HCT116 (cell line): ENCODE measurements at regions not wholly inside any gene's neighbourhood (a gene's known extent, or its start where the extent isn't known, plus 50 kb on each side); places are given as distances from the start of the nearest gene placed in this dataset.

Experiments
- ATF3 ChIP-seq: IDR thresholded peaks from 2 replicates; pipeline ENCODE4 v1.6.1; 2012
- CEBPB ChIP-seq: IDR thresholded peaks from 2 replicates; pipeline ENCODE4 v1.6.1; 2012; ENCODE audit warnings: low read depth
- CTCF ChIP-seq, 3 experiments: fragments of 200-600 bp in 1 of 3; sonication (generic) in 1 of 3; IDR thresholded peaks in 2 of 3; conservative IDR thresholded peaks in 1 of 3; 2 replicates each; pipeline ENCODE4 v1.5.1; 2012 to 2017; ENCODE audit warnings: low read depth in 2 of 3, low read length in 2 of 3, antibody characterized with exemption in 1 of 3, borderline replicate concordance in 1 of 3, control low read depth in 1 of 3, mild to moderate bottlenecking in 1 of 3, mixed read lengths in 1 of 3, mixed run types in 1 of 3, moderate library complexity in 1 of 3; ENCODE audit not compliant: insufficient read depth in 1 of 3
- ELF1 ChIP-seq: IDR thresholded peaks from 2 replicates; pipeline ENCODE4 v1.6.1; 2012; ENCODE audit warnings: low read depth, borderline replicate concordance
- EZH2 ChIP-seq: fragments of 200-600 bp; sonication (generic); IDR thresholded peaks from 2 replicates; pipeline ENCODE4 v1.6.1; 2017; ENCODE audit warnings: antibody characterized with exemption, mixed run types
- EZH2phosphoT487 ChIP-seq: fragments of 200-600 bp; IDR thresholded peaks from 2 replicates; pipeline ENCODE4 v1.6.1; 2018; ENCODE audit warnings: antibody characterized with exemption, borderline replicate concordance
- FOSL1 ChIP-seq: IDR thresholded peaks from 2 replicates; pipeline ENCODE4 v1.6.1; 2012; ENCODE audit warnings: low read depth
- MAX ChIP-seq: IDR thresholded peaks from 2 replicates; pipeline ENCODE4 v1.6.1; 2012
- POLR2A ChIP-seq: IDR thresholded peaks from 2 replicates; pipeline ENCODE4 v1.7.0; 2011; ENCODE audit warnings: borderline replicate concordance; ENCODE audit not compliant: insufficient read depth, insufficient read length; ENCODE audit errors: extremely low read depth
- POLR2AphosphoS5 ChIP-seq: IDR thresholded peaks from 2 replicates; pipeline ENCODE4 v1.6.1; 2011; ENCODE audit warnings: mild to moderate bottlenecking, low read depth, low read length, moderate library complexity
- SIN3A ChIP-seq: IDR thresholded peaks from 2 replicates; pipeline ENCODE4 v1.6.1; 2012; ENCODE audit warnings: low read depth
- YY1 ChIP-seq: IDR thresholded peaks from 2 replicates; pipeline ENCODE4 v1.6.1; 2011; ENCODE audit warnings: low read length, low read depth, moderate library complexity, mild to moderate bottlenecking; ENCODE audit not compliant: insufficient replicate concordance; ENCODE audit errors: extremely low read depth

- no peak for TF ChIP-seq CTCF (IDR thresholded peaks at IDR 0.05 in 2 of 3, conservative IDR thresholded peaks at IDR 0.05 in 1 of 3; ENCODE audit: borderline replicate concordance in 1 of 3, insufficient read depth in 1 of 3, low read depth in 2 of 3, low read length in 2 of 3)
- TF ChIP-seq ATF3, result no peak
- TF ChIP-seq ELF1, result no peak
- TF ChIP-seq POLR2A, result no peak
- TF ChIP-seq FOSL1, result no peak
- no peak for TF ChIP-seq POLR2AphosphoS5
- TF ChIP-seq EZH2, result no peak
- TF ChIP-seq MAX, result no peak
- no peak for TF ChIP-seq SIN3A
- TF ChIP-seq CEBPB, result no peak
- TF ChIP-seq EZH2phosphoT487, result no peak
- TF ChIP-seq YY1, result no peak
These were observed 1282.4 kb upstream of the ADGRB3 start for GRCh38 chr6:67352717-67353116.
